ENCODE measurements at regions not wholly inside any gene's neighbourhood (a gene's known extent, or its start where the extent isn't known, plus 50 kb on each side); places are given as distances from the start of the nearest gene placed in this dataset.
"Not testable (repeated sequence)": the region's sequence is repeated elsewhere in the genome, so short reads cannot be mapped to it uniquely, and the experiment has no call there.

DNA sequence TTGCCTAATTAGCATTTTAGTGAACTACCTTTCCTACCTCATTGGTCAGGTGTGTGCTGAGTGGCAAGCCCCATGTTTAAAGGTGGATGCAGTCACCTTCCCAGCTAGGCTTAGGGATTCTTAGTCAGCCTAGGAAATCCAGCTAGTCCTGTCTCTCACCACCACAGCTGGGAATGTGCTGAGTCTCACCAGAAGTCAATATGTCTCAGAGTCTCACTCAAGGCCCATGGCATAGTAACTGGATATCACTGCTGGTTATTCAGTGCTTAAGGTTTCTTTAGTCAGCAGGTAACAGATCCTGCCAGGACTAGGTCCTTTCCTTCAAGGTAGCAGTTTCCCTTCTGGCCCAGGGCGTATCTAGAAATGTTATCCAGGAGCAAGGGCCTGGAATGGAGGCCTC is 136.5 kb downstream of the COX18 start:
- CTCF ChIA-PET = no interaction called here

GRCh38 chr4:72931346-72931745 is 138.2 kb downstream of the COX18 start:
- BruUV-seq (replicated peaks) = no TSS peak
- H3K9me2 ChIP-seq (ENCODE audit: insufficient read depth) = no peaks in the 10 kb centered on the region
- no peaks in the 10 kb centered on the region for H3F3A ChIP-seq (ENCODE audit: insufficient read depth, low read depth)
- H3K4me2 ChIP-seq = no peak overlapping the region
- intact Hi-C loops (cut with micrococcal nuclease; ENCODE audit: unreplicated experiment) = no loop called here
- H3K9me3 ChIP-seq (ENCODE audit: insufficient read depth, low read depth) = no peaks in the 10 kb centered on the region
- ChIA-PET POLR2A (ENCODE audit: unreplicated experiment) (no interaction called here), CTCF (no interaction called here)
- H2AFZ ChIP-seq = no peak overlapping the region
- no peak for TF ChIP-seq EZH2 (IDR thresholded peaks at IDR 0.05; ENCODE audit: low read depth)
- TF ChIP-seq, protein P1, sequence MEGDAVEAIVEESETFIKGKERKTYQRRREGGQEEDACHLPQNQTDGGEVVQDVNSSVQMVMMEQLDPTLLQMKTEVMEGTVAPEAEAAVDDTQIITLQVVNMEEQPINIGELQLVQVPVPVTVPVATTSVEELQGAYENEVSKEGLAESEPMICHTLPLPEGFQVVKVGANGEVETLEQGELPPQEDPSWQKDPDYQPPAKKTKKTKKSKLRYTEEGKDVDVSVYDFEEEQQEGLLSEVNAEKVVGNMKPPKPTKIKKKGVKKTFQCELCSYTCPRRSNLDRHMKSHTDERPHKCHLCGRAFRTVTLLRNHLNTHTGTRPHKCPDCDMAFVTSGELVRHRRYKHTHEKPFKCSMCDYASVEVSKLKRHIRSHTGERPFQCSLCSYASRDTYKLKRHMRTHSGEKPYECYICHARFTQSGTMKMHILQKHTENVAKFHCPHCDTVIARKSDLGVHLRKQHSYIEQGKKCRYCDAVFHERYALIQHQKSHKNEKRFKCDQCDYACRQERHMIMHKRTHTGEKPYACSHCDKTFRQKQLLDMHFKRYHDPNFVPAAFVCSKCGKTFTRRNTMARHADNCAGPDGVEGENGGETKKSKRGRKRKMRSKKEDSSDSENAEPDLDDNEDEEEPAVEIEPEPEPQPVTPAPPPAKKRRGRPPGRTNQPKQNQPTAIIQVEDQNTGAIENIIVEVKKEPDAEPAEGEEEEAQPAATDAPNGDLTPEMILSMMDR (conservative IDR thresholded peaks at IDR 0.05) = no peak
- no peak overlapping the region for H3K4me3 ChIP-seq
- H3K36me3 ChIP-seq (ENCODE audit: low read depth) = no peaks in the 10 kb centered on the region
- no peaks in the 10 kb centered on the region for H4K20me1 ChIP-seq (ENCODE audit: insufficient read depth)
- peaks cover 22% of the 10 kb centered on the region for H3K4me1 ChIP-seq (replicated peaks; ENCODE audit: insufficient read depth)
- no peaks in the 10 kb centered on the region for H3K79me2 ChIP-seq (ENCODE audit: low read depth)
- no peaks in the 10 kb centered on the region for H3K27me3 ChIP-seq (ENCODE audit: insufficient read depth, low read depth)
- DNase-seq = no peak
- H3K27ac ChIP-seq = no peak overlapping the region

More for the DNA sequence above, 136.5 kb downstream of the COX18 start:
- BruUV-seq (replicated peaks) = no TSS peak
- H3K27me3 ChIP-seq (ENCODE audit: insufficient read depth, low read depth) = no peaks in the 10 kb centered on the region
- no peaks in the 10 kb centered on the region for H3K79me2 ChIP-seq (ENCODE audit: low read depth)
- TF ChIP-seq, protein P1 (conservative IDR thresholded peaks at IDR 0.05) = no peak
- no peak for TF ChIP-seq EZH2 (IDR thresholded peaks at IDR 0.05; ENCODE audit: low read depth)
- no peaks in the 10 kb centered on the region for H4K20me1 ChIP-seq (ENCODE audit: insufficient read depth)
- H3K9me2 ChIP-seq (ENCODE audit: insufficient read depth) = no peaks in the 10 kb centered on the region
- peaks cover 22% of the 10 kb centered on the region for H3K4me1 ChIP-seq (replicated peaks; ENCODE audit: insufficient read depth)
- POLR2A ChIA-PET (ENCODE audit: unreplicated experiment) = no interaction called here
- H3F3A ChIP-seq (ENCODE audit: insufficient read depth, low read depth) = no peaks in the 10 kb centered on the region
- intact Hi-C loops (cut with micrococcal nuclease; ENCODE audit: unreplicated experiment) = no loop called here
- no peaks in the 10 kb centered on the region for H3K9me3 ChIP-seq (ENCODE audit: insufficient read depth, low read depth)
- no peak overlapping the region for H3K4me3 ChIP-seq
- H3K27ac ChIP-seq = no peak overlapping the region
- no peak overlapping the region for H3K4me2 ChIP-seq
- no peak overlapping the region for H2AFZ ChIP-seq
- no peak for DNase-seq
- H3K36me3 ChIP-seq (ENCODE audit: low read depth) = no peaks in the 10 kb centered on the region

GRCh38 chr4:72929596-72930274 is 139.8 kb downstream of the COX18 start:
- H2AFZ ChIP-seq; intact Hi-C loops (cut with micrococcal nuclease; ENCODE audit: unreplicated experiment); H3K9me3 ChIP-seq (ENCODE audit: insufficient read depth, low read depth); BruUV-seq (replicated peaks); H3K79me2 ChIP-seq (ENCODE audit: low read depth); POLR2A ChIA-PET (ENCODE audit: unreplicated experiment); H3K36me3 ChIP-seq (ENCODE audit: low read depth); H4K20me1 ChIP-seq (ENCODE audit: insufficient read depth); H3K27me3 ChIP-seq (ENCODE audit: insufficient read depth, low read depth); CTCF ChIA-PET; H3F3A ChIP-seq (ENCODE audit: insufficient read depth, low read depth); H3K4me3 ChIP-seq; H3K9me2 ChIP-seq (ENCODE audit: insufficient read depth): not testable (repeated sequence)
- peak; percentile 63 to 73 for DNase-seq
- Histone ChIP-seq H3K27ac (peak overlapping the region; percentile 41; the same call in 1 of the 2 replicates), H3K4me1 (replicated peaks; ENCODE audit: insufficient read depth) (peaks cover 22% of the 10 kb centered on the region), H3K4me2 (peak overlapping the region; percentile 49; the same call in 1 of the 2 replicates)

- no TSS peak for BruUV-seq (replicated peaks)
- POLR2A ChIA-PET (ENCODE audit: unreplicated experiment) = no interaction called here
- intact Hi-C loops (cut with micrococcal nuclease; ENCODE audit: unreplicated experiment) = no loop called here
These were observed 144.7 kb downstream of the COX18 start for GRCh38 chr4:72924814-72925213.

More at GRCh38 chr4:72924814-72925213, 144.7 kb downstream of the COX18 start:
- H3K4me1 ChIP-seq (replicated peaks; ENCODE audit: insufficient read depth) = peaks cover 10% of the 10 kb centered on the region
- no peaks in the 10 kb centered on the region for H3K9me2 ChIP-seq (ENCODE audit: insufficient read depth)
- H3K27me3 ChIP-seq (ENCODE audit: insufficient read depth, low read depth) = no peaks in the 10 kb centered on the region
- CTCF ChIA-PET = no interaction called here
- H3K36me3 ChIP-seq (ENCODE audit: low read depth) = no peaks in the 10 kb centered on the region
- H3K79me2 ChIP-seq (ENCODE audit: low read depth) = no peaks in the 10 kb centered on the region
- H3K27ac ChIP-seq = no peak overlapping the region
- H3K4me2 ChIP-seq = no peak overlapping the region
- H3F3A ChIP-seq (ENCODE audit: insufficient read depth, low read depth) = no peaks in the 10 kb centered on the region
- no peaks in the 10 kb centered on the region for H4K20me1 ChIP-seq (ENCODE audit: insufficient read depth)
- no peak overlapping the region for H3K4me3 ChIP-seq
- no peaks in the 10 kb centered on the region for H3K9me3 ChIP-seq (ENCODE audit: insufficient read depth, low read depth)
- TF ChIP-seq, protein P1 (conservative IDR thresholded peaks at IDR 0.05) = no peak
- no peak for TF ChIP-seq EZH2 (IDR thresholded peaks at IDR 0.05; ENCODE audit: low read depth)
- H2AFZ ChIP-seq = no peak overlapping the region
- DNase-seq = no peak
